Motor neuron (in vitro differentiated cells): ENCODE measurements at regions not wholly inside any gene's neighbourhood (a gene's known extent, or its start where the extent isn't known, plus 50 kb on each side); places are given as distances from the start of the nearest gene placed in this dataset.

Source experiments
- ATAC-seq, 8 experiments: fragments of 200-7000 bp; cut with Tn5 transposase; replicated peaks in 6 of 8; 2 replicates each; pipeline ENCODE4 v1.8.0; 2021; ENCODE audit warnings: mild to moderate bottlenecking in 8 of 8, moderate library complexity in 8 of 8
- H3K27ac ChIP-seq, 2 donors: fragments of 250-450 bp; sonication (Bioruptor Pico); 2 replicates each; pipeline ENCODE4 v1.9.0; 2021; ENCODE audit warnings: antibody characterized with exemption in 2 of 2, mild to moderate bottlenecking in 2 of 2, moderate library complexity in 1 of 2
- H3K4me1 ChIP-seq, 2 donors: fragments of 250-450 bp; sonication (Bioruptor Pico); replicated peaks in 1 of 2; 2 replicates each; pipeline ENCODE4 v1.6.1; 2021; ENCODE audit warnings: antibody characterized with exemption in 2 of 2, mild to moderate bottlenecking in 2 of 2, moderate library complexity in 1 of 2
- H3K4me3 ChIP-seq, 5 donors: fragments of 250-450 bp; sonication (Bioruptor Pico); 2 replicates each; pipeline ENCODE4 v1.9.0; 2021; ENCODE audit warnings: antibody characterized with exemption in 5 of 5, mild to moderate bottlenecking in 5 of 5, moderate library complexity in 4 of 5
- WGBS, 10 experiments: fragments of 450-650 bp; shearing (Covaris generic); methylation state at CpG; one replicate each; pipeline ENCODE4 v1.0.0; 2022; 5-methylcytosine and 5-hydroxymethylcytosine counted together
- in situ Hi-C, 9 experiments: fragments of 400-800 bp; cut with MboI; loops; one replicate each; pipeline ENCODE4 v1.15.0; 2021; ENCODE audit warnings: low sequenced_read_pairs in 9 of 9, low pct_unique_long_range_greater_than_20kb in 2 of 9; ENCODE audit not compliant: unreplicated experiment in 9 of 9

- Histone ChIP-seq H3K4me3 (no peak overlapping the region), H3K4me1 (peaks cover 19 to 21% of the 10 kb centered on the region in 2 donors), H3K27ac (no peak overlapping the region)
- peak in 7 of 8 experiments; percentile 56 to 80 (median 64) for ATAC-seq
- in situ Hi-C loops, result no loop called here
- WGBS, 10 experiments, result 12 to 85% (median 71%) methylated on average over 2 to 10 of the region's 12 CpGs; no CpG with 5 or more reads in 2 of the 10 experiments
Measured at GRCh38 chr3:118705487-118706219, 329.0 kb downstream of the IGSF11 start.

DNA sequence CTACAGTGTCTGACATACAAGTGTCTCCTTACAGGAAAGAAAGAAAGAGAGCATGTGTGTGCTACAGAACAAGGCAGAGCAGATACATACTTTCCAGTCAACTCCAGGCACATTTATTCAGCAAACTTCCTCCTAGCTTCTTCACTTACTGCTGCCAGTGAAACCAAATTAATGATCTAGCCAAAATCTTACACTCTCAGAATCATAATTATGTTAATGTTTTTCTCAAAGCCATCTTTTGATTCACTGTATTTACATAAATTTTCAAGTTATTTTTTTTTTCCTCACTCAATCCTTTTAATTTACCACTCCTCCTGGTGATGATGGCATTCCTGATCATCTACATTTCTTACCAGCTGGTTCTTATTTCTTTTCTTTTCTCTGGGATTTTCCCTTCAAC lies 326.7 kb downstream of the IGSF11 start:
- Histone ChIP-seq H3K4me1 (peaks cover 19 to 21% of the 10 kb centered on the region in 2 donors), H3K27ac (no peak overlapping the region), H3K4me3 (no peak overlapping the region)
- in situ Hi-C loops, result no loop called here
- no peak for ATAC-seq

DNA sequence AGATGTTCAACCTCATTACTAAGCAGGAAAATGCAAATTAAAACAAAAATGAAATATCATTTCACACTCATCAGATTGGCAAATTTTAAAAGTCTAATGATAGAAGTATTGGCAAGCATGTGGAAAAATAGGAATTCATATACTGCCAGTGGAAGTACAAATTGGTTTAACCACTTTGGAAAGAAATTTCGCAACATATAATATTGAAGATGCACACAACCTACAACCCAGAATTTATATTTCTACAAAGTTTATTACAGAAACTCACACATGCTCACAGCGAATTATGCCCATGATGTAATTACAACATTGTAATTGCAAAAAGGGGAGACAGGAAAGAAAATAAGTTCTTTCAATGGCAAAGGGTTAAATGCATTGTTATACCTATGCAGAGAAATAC lies 324.1 kb downstream of the IGSF11 start:
- in situ Hi-C loops, result no loop called here
- 5 to 83% (median 75%) methylated on average over 2 of the region's 2 CpGs; no CpG with 5 or more reads in 1 of the 10 experiments for WGBS, 10 experiments
- Histone ChIP-seq H3K4me1 (peaks cover 3 to 5% of the 10 kb centered on the region in 2 donors), H3K27ac (no peak overlapping the region), H3K4me3 (no peak overlapping the region)
- ATAC-seq, result no peak

GRCh38 chr3:118713502-118714207 lies 321.0 kb downstream of the IGSF11 start:
- WGBS, 10 experiments, result 21 to 100% (median 85%) methylated on average over 1 to 3 of the region's 3 CpGs; no CpG with 5 or more reads in 1 of the 10 experiments
- in situ Hi-C loops, result no loop called here

DNA sequence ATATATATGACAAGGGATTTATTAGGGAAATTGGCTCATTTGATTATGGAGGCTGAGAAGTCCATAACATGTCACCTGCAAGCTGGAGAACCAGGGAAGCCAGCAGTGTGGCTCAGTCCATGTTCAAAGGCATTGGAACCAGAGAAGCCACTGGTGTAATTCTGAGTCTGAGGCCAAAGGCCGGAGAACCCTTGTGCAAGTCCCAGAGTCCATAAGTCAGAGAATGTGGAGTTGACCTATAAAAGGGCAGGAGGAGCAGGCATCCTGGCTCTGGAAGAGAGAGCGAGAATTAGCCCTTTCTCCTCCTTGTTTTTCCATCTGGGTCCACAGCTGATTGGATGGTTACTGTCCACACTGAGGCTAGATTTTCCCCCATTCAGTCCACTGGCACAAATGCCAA lies 319.8 kb downstream of the IGSF11 start:
- H3K27ac ChIP-seq, result no peak overlapping the region

More at GRCh38 chr3:118713502-118714207, 321.0 kb downstream of the IGSF11 start:
- H3K4me1 ChIP-seq, result no peaks in the 10 kb centered on the region
- ATAC-seq, result no peak
- no peak overlapping the region for H3K27ac ChIP-seq
- H3K4me3 ChIP-seq, result no peak overlapping the region

GRCh38 chr3:118729546-118729945 lies 305.1 kb downstream of the IGSF11 start:
- no peak overlapping the region for H3K4me3 ChIP-seq
- no peak overlapping the region for H3K27ac ChIP-seq
- ATAC-seq, result no peak
- WGBS, 10 experiments, result 0 to 100% (median 69%) methylated on average over 1 to 3 of the region's 3 CpGs
- in situ Hi-C loops, result no loop called here
- H3K4me1 ChIP-seq, result no peaks in the 10 kb centered on the region

More for the DNA sequence above, 319.8 kb downstream of the IGSF11 start:
- H3K4me1 ChIP-seq, result no peaks in the 10 kb centered on the region
- H3K4me3 ChIP-seq, result no peak overlapping the region
- in situ Hi-C loops, result no loop called here
- ATAC-seq, result no peak
- 32 to 100% (median 94%) methylated on average over 1 to 2 of the region's 2 CpGs; no CpG with 5 or more reads in 4 of the 10 experiments for WGBS, 10 experiments

DNA sequence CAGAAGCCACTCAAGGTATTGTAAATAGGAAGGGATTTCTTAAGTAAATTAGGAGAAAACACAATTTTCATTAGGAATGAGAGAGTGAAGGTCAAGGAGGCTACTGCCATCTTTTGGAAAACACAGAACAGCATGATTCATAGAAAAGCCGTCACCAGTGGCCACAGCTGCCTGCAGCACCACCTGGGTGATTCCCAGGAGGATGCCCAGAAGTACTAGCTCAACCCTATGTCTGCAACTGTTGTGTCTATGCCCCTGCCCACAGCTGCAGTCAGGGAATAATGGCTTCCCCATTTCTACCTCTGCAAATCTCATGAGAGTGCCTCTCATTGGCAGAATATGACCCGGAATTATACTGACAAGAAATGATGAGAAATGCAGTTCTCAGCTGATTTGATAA lies 300.0 kb downstream of the IGSF11 start:
- H3K27ac ChIP-seq, result no peak overlapping the region
- H3K4me1 ChIP-seq, result no peaks in the 10 kb centered on the region
- ATAC-seq, result no peak
- WGBS, 10 experiments, result 0 to 100% (median 0%) methylated on average over 1 to 2 of the region's 2 CpGs; no CpG with 5 or more reads in 3 of the 10 experiments
- in situ Hi-C loops, result no loop called here
- H3K4me3 ChIP-seq, result no peak overlapping the region

DNA sequence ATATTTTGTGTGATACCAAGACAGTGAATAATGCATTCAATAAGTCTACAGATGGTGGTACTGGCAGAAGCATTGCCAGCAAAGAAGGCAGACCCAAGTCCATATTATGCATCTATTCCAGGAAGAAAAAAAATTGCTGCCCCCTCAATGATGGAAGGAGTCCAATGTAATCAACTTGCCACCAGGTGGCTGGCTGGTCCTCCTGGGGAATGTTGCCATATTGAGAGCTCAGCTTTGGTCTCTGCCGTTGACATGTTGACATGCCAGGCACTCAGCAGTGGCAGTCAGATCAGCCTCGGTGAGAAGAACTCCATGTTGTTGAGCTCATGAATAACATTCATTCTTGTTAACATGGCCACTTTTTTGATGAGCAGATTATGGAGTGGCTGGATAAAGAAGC lies 298.5 kb downstream of the IGSF11 start:
- Histone ChIP-seq H3K27ac (no peak overlapping the region), H3K4me3 (no peak overlapping the region), H3K4me1 (no peaks in the 10 kb centered on the region)
- in situ Hi-C loops, result no loop called here
- no peak for ATAC-seq
- 20 to 94% (median 62%) methylated on average over 1 to 2 of the region's 2 CpGs; no CpG with 5 or more reads in 6 of the 10 experiments for WGBS, 10 experiments

DNA sequence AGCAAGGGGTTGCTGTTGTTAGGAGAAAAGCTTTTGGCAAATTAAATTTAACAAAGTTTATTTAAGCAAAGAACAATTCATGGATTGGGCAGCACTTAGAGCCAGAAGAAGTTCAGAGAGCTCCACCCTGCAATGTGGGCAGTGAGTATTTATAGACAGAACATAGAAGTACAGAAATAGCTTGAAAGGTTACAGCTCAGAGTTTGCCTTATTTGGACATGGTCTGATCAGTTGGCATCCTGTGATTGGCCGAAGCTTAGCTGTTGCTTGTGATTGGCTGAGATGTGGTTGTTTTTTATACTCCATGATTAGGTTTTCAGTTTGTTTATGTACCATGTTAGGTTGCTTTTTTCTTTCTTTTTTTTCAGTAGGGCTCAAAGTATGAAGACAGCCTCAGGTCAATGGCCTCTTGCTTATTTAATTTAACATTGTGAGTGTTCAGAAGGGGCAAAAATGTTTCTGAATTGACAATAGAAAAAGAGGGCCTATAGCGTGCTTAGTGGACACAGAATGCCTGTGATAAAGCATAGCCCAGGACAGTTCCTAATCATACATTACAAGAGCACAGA lies 293.8 kb downstream of the IGSF11 start:
- H3K27ac ChIP-seq, result no peak overlapping the region
- H3K4me3 ChIP-seq, result no peak overlapping the region
- WGBS, 10 experiments, result 0 to 100% (median 51%) methylated on average over 1 to 2 of the region's 2 CpGs; no CpG with 5 or more reads in 2 of the 10 experiments
- no peak for ATAC-seq
- no peaks in the 10 kb centered on the region for H3K4me1 ChIP-seq
- in situ Hi-C loops, result no loop called here

DNA sequence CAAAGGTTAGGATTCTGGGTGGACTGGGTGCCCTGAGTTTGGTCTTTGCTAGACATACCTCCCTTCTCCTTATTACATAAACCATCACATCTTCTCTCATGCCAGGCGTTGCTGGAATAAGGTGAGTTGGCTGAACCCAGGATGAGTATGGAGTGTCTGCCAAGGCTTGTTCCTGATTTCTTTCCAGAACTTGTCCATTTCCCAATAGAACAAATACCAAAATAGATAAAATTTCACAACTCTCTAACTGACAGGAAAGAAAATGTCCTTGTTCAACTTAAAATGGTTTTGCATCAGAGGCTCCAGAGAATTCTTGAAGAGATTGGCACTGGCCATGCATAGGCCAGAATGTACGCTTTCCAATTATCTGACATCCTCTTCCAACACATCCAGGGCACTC lies 291.9 kb downstream of the IGSF11 start:
- in situ Hi-C loops, result no loop called here
- no peak for ATAC-seq
- WGBS, 10 experiments, result 0 to 100% (median 64%) methylated on average over 1 to 2 of the region's 2 CpGs; no CpG with 5 or more reads in 4 of the 10 experiments
- H3K4me1 ChIP-seq, result no peaks in the 10 kb centered on the region
- H3K4me3 ChIP-seq, result no peak overlapping the region
- no peak overlapping the region for H3K27ac ChIP-seq

DNA sequence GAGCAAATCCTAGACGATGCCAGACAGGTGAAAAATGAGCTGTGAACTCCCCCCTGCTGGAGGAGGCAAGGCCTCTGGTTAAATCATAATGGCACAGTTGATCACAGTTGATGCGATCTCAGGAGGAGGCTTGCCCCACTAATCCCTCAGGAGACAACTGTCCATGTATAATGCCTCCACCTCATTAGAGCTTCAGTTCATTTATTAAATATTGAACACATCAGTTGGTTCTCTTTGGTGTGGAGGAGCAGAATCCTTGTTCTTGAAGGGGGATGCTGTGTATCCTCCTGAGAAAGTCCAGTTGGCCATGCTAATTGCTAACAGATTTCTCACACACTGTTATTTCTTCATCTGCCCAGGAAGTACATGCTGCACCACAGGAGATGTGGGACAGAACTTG lies 290.5 kb downstream of the IGSF11 start:
- Histone ChIP-seq H3K27ac (no peak overlapping the region), H3K4me1 (no peaks in the 10 kb centered on the region), H3K4me3 (no peak overlapping the region)
- no peak for ATAC-seq
- 20 to 100% (median 74%) methylated on average over 1 to 2 of the region's 2 CpGs; no CpG with 5 or more reads in 6 of the 10 experiments for WGBS, 10 experiments
- in situ Hi-C loops, result no loop called here

GRCh38 chr3:118754406-118755252 lies 280.0 kb downstream of the IGSF11 start:
- 15 to 98% (median 79%) methylated on average over 3 to 7 of the region's 7 CpGs for WGBS, 10 experiments
- ATAC-seq, result no peak
- peaks cover 0 to 3% of the 10 kb centered on the region in 2 donors for H3K4me1 ChIP-seq
- no peak overlapping the region for H3K27ac ChIP-seq
- in situ Hi-C loops, result no loop called here
- no peak overlapping the region for H3K4me3 ChIP-seq
